ENCODE measurements at regions not wholly inside any gene's neighbourhood (a gene's known extent, or its start where the extent isn't known, plus 50 kb on each side); places are given as distances from the start of the nearest gene placed in this dataset.

DNA sequence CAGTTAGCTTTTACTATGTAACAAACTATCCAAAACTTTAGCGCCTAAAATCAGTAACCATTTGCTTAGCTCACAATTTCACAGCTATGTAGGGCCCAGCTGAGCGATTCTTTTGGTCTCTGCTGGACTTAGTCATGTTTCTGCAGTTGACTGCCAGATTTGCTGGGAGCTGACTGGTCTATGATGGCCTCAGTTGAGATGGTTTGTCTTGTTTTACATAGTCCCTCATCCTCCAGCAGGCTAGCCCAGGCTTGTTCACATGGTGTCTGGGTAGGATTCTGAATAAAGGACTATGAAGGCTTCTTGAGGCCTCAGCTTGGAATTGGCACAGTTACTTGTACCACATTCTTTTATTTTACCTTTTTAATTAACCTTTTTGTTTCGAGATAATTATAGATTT is 247.8 kb upstream of the CHD6 start:
- TF ChIP-seq EP300 (IDR thresholded peaks at IDR 0.05) (no peak), CTCF (IDR thresholded peaks at IDR 0.05) (no peak), POLR2A (IDR thresholded peaks at IDR 0.05) (no peak)
